Mammary epithelial cell (primary cell): ENCODE measurements at regions not wholly inside any gene's neighbourhood (a gene's known extent, or its start where the extent isn't known, plus 50 kb on each side); places are given as distances from the start of the nearest gene placed in this dataset.

ENCODE experiments used
- CTCF ChIP-seq, 2 donors: IDR thresholded peaks in 1 of 2; conservative IDR thresholded peaks in 1 of 2; 2 replicates each; pipeline ENCODE4 v1.5.1; 2011 to 2012; ENCODE audit warnings: inconsistent platforms in 2 of 2, low read length in 2 of 2, mild to moderate bottlenecking in 2 of 2, control low read depth in 1 of 2, low read depth in 1 of 2; ENCODE audit not compliant: insufficient read depth in 1 of 2; ENCODE audit errors: extremely low read depth in 1 of 2
- EZH2 ChIP-seq: IDR thresholded peaks from 2 replicates; pipeline ENCODE4 v1.6.1; 2012; ENCODE audit warnings: low read length, inconsistent platforms, borderline replicate concordance

GRCh38 chr1:168638884-168639283 lies 62.5 kb downstream of the XCL1 start:
- no peak for TF ChIP-seq CTCF (conservative IDR thresholded peaks at IDR 0.05 in 1 of 2, IDR thresholded peaks at IDR 0.05 in 1 of 2; ENCODE audit: extremely low read depth in 1 of 2, insufficient read depth in 1 of 2, low read depth in 1 of 2, low read length in 2 of 2)
- no peak for TF ChIP-seq EZH2
